Osteocyte (in vitro differentiated cells): ENCODE measurements at regions not wholly inside any gene's neighbourhood (a gene's known extent, or its start where the extent isn't known, plus 50 kb on each side); places are given as distances from the start of the nearest gene placed in this dataset.

Source experiments
- DNase-seq: peaks from one replicate; pipeline ENCODE4 v3.0.0; 2021; ENCODE audit warnings: mixed read lengths; ENCODE audit not compliant: unreplicated experiment; ENCODE audit errors: extremely low spot score
- H3K27ac Mint-ChIP-seq: one replicate; pipeline ENCODE4 v1.8.0; 2021; ENCODE audit warnings: mild to moderate bottlenecking, mixed read lengths; ENCODE audit not compliant: unreplicated experiment
- H3K27me3 Mint-ChIP-seq: one replicate; pipeline ENCODE4 v1.8.0; 2021; ENCODE audit warnings: mixed read lengths; ENCODE audit not compliant: unreplicated experiment
- H3K36me3 Mint-ChIP-seq: one replicate; pipeline ENCODE4 v1.8.0; 2021; ENCODE audit warnings: mixed read lengths; ENCODE audit not compliant: unreplicated experiment
- H3K4me1 Mint-ChIP-seq: one replicate; pipeline ENCODE4 v1.8.0; 2021; ENCODE audit warnings: mixed read lengths; ENCODE audit not compliant: unreplicated experiment
- H3K4me3 Mint-ChIP-seq: one replicate; pipeline ENCODE4 v1.8.0; 2021; ENCODE audit warnings: mild to moderate bottlenecking, moderate library complexity, mixed read lengths; ENCODE audit not compliant: unreplicated experiment
- H3K9me3 Mint-ChIP-seq: one replicate; pipeline ENCODE4 v1.8.0; 2021; ENCODE audit warnings: mixed read lengths; ENCODE audit not compliant: unreplicated experiment
- TF ChIP-seq, protein P1 (sequence below): fragments of 200-600 bp; sonication (generic); IDR thresholded peaks from 2 replicates; pipeline ENCODE4 v1.5.0; 2021; ENCODE audit warnings: antibody characterized with exemption, mild to moderate bottlenecking, moderate library complexity

DNA sequence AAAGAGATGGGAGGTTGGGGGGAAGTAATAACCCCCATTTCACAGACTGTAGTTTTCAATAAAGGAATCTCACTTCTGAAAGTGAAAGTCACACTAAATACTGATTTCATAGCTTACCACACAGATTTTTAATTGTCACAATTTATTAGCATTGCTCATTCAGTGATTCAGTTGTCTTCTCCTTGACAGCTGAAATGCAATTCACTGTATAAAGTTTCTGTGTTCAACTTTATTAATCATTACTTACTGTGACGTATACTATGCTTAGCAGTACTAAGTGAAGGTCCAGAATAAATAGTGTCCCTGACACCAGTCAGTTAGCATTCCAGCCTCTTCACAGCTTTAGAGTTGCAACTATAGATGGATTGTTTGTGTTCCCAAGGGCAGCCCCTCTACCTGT, 324.1 kb upstream of the CRIM1 start:
- Mint-ChIP-seq H3K4me3 (no peak overlapping the region), H3K27ac (no peak overlapping the region), H3K36me3 (no peaks in the 10 kb centered on the region), H3K27me3 (peaks cover 16% of the 10 kb centered on the region), H3K4me1 (no peaks in the 10 kb centered on the region), H3K9me3 (no peaks in the 10 kb centered on the region)
- TF ChIP-seq, protein P1, sequence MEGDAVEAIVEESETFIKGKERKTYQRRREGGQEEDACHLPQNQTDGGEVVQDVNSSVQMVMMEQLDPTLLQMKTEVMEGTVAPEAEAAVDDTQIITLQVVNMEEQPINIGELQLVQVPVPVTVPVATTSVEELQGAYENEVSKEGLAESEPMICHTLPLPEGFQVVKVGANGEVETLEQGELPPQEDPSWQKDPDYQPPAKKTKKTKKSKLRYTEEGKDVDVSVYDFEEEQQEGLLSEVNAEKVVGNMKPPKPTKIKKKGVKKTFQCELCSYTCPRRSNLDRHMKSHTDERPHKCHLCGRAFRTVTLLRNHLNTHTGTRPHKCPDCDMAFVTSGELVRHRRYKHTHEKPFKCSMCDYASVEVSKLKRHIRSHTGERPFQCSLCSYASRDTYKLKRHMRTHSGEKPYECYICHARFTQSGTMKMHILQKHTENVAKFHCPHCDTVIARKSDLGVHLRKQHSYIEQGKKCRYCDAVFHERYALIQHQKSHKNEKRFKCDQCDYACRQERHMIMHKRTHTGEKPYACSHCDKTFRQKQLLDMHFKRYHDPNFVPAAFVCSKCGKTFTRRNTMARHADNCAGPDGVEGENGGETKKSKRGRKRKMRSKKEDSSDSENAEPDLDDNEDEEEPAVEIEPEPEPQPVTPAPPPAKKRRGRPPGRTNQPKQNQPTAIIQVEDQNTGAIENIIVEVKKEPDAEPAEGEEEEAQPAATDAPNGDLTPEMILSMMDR = no peak
- no peak for DNase-seq

DNA sequence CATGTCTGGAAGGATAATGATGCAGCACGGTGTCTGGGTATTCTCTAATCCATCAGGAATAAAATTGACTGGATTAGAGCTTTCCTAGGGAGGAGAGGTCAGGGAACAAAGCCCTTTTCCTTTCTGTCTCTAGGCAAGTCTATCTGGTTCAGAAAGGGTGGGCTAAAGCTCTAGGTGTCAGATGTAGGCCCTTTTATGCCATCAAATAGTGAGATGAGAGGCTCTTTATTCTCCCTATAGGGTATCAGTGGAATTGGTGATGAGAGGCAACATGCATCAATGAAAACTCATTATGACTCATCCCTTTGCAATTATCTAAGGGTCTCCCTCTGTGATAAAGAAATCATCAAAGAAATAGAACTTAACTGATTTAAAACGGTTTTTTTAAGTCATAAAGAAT, 328.0 kb upstream of the CRIM1 start:
- peaks cover 15% of the 10 kb centered on the region for H3K27me3 Mint-ChIP-seq
- TF ChIP-seq, protein P1 = no peak
- no peaks in the 10 kb centered on the region for H3K36me3 Mint-ChIP-seq
- no peak overlapping the region for H3K4me3 Mint-ChIP-seq
- no peak for DNase-seq
- no peaks in the 10 kb centered on the region for H3K9me3 Mint-ChIP-seq
- H3K4me1 Mint-ChIP-seq = no peaks in the 10 kb centered on the region
- H3K27ac Mint-ChIP-seq = no peak overlapping the region

DNA sequence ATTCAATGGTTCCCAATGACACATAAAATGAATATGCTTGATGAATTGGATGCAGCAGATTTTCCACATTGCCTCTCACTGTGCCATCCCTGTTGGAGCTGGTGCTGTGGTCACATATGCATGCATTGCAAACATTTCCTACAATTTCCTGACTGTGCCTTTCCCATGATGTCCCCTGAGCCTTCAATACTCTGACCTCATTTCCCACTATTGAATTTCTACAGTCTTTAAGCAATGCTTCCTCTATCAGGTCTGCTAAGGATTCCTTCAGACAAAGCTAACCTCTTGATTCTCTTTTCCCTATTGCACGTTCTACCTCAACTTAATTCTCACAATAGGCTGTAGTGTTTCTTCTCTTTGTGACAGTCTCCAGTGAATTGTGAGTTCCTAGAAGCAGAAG, 342.5 kb upstream of the CRIM1 start:
- H3K27me3 Mint-ChIP-seq = peaks cover 13% of the 10 kb centered on the region
- DNase-seq = no peak
- no peaks in the 10 kb centered on the region for H3K36me3 Mint-ChIP-seq
- no peak overlapping the region for H3K27ac Mint-ChIP-seq
- H3K4me1 Mint-ChIP-seq = no peaks in the 10 kb centered on the region
- TF ChIP-seq, protein P1 = no peak
- no peak overlapping the region for H3K4me3 Mint-ChIP-seq
- H3K9me3 Mint-ChIP-seq = no peaks in the 10 kb centered on the region

DNA sequence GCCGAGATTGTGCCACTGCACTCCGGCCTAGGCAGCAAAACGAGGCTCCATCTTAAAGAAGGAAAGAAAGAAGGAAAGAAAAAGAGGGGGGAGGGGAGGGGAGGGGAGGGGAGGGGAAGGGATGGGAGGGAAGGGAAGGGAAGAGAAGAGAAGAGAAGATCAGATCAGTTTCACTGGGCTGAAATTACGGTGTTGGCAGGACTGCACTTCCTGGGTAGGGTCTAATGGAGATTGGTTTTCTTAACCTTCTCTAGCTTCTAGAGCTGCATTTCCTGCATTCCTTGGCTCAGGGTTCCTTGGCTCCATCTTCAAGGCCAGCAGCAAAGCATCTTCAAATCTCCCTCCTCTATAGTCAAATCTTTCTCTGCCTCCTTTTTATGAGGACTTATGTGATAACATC, 349.1 kb upstream of the CRIM1 start:
- Mint-ChIP-seq H3K36me3 (no peaks in the 10 kb centered on the region), H3K27ac (no peak overlapping the region), H3K9me3 (no peaks in the 10 kb centered on the region), H3K27me3 (peaks cover 6% of the 10 kb centered on the region), H3K4me1 (no peaks in the 10 kb centered on the region), H3K4me3 (no peak overlapping the region)
- no peak for DNase-seq
- TF ChIP-seq, protein P1 = no peak

DNA sequence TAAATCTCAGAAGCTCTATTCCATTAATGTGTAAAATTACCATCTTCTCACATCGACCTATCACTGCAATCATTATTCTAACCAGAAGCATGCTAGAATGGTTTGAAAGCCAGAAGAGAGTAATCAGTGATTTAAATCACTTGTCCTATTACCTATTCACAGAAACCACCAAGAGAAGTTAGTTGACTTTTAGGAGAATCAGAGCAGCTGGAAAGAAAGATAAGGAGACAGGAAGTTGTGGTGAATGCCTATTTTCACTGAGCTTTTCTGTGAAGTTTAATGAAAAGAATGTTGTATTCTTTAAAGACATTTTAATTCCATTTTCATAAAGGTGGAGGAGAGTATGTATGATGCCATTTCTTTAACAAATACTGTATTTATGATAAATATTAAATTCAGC, 352.6 kb upstream of the CRIM1 start:
- DNase-seq = no peak

More for the DNA sequence above, 352.6 kb upstream of the CRIM1 start:
- TF ChIP-seq, protein P1 = no peak
- Mint-ChIP-seq H3K27ac (no peak overlapping the region), H3K4me1 (no peaks in the 10 kb centered on the region), H3K9me3 (no peaks in the 10 kb centered on the region), H3K36me3 (no peaks in the 10 kb centered on the region), H3K4me3 (no peak overlapping the region), H3K27me3 (peaks cover 25% of the 10 kb centered on the region)
